ENCODE measurements at regions not wholly inside any gene's neighbourhood (a gene's known extent, or its start where the extent isn't known, plus 50 kb on each side); places are given as distances from the start of the nearest gene placed in this dataset.

DNA sequence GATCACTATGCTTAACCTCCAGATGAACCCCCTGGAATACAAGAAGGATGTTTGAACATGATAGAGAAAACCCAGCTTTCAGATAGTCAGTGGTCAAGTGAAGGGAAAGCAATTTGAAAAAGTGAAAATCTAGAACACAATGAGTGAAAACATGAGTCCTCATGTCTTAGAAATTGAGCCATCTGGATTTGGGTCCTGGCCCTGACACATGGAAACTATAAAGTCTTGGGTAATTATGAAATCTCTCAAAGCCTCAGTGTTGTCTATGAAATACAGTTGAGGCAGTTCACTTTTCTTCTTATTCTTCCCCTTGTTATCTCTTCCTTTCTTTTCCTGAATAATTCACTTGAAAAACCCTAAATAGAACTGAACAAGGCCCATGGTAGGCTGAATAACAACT, 120.6 kb downstream of the EN1 start:
- Mint-ChIP-seq H3K36me3 (ENCODE audit: unreplicated experiment) (peaks cover 4% of the 10 kb centered on the region), H3K9me3 (ENCODE audit: unreplicated experiment) (no peaks in the 10 kb centered on the region), H3K4me1 (ENCODE audit: low read depth, unreplicated experiment) (no peaks in the 10 kb centered on the region), H3K27me3 (ENCODE audit: unreplicated experiment) (peaks cover 3% of the 10 kb centered on the region), H3K4me3 (ENCODE audit: unreplicated experiment) (no peak overlapping the region), H3K27ac (ENCODE audit: unreplicated experiment) (no peak overlapping the region)
- TF ChIP-seq, protein P1, sequence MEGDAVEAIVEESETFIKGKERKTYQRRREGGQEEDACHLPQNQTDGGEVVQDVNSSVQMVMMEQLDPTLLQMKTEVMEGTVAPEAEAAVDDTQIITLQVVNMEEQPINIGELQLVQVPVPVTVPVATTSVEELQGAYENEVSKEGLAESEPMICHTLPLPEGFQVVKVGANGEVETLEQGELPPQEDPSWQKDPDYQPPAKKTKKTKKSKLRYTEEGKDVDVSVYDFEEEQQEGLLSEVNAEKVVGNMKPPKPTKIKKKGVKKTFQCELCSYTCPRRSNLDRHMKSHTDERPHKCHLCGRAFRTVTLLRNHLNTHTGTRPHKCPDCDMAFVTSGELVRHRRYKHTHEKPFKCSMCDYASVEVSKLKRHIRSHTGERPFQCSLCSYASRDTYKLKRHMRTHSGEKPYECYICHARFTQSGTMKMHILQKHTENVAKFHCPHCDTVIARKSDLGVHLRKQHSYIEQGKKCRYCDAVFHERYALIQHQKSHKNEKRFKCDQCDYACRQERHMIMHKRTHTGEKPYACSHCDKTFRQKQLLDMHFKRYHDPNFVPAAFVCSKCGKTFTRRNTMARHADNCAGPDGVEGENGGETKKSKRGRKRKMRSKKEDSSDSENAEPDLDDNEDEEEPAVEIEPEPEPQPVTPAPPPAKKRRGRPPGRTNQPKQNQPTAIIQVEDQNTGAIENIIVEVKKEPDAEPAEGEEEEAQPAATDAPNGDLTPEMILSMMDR (IDR thresholded peaks at IDR 0.05; ENCODE audit: partially characterized antibody, unreplicated experiment): no peak
- DNase-seq: no peak

DNA sequence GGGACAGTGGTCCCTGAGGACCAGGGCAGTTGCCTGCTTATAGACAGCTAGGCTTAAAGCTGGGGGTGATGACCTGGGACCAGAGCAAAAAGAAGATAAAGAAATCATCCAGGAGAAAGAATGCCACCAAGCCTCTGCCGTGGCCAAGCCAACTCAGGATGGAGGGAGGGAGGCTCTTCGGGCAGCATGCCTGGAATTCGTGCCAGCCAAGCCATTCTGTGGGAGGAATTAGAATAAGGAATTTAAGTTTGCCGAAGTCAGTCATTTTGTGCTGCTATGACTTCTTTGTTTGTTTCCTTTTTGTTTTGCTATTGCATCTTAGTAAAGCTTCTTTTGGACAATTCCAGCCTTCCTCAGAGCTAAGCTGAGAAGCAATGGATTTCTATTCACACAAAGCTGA, 124.1 kb downstream of the EN1 start:
- Mint-ChIP-seq H3K4me3 (ENCODE audit: unreplicated experiment) (no peak overlapping the region), H3K36me3 (ENCODE audit: unreplicated experiment) (peaks cover 4% of the 10 kb centered on the region), H3K4me1 (ENCODE audit: low read depth, unreplicated experiment) (no peaks in the 10 kb centered on the region), H3K27me3 (ENCODE audit: unreplicated experiment) (peaks cover 3% of the 10 kb centered on the region), H3K9me3 (ENCODE audit: unreplicated experiment) (no peaks in the 10 kb centered on the region), H3K27ac (ENCODE audit: unreplicated experiment) (no peak overlapping the region)
- TF ChIP-seq, protein P1 (IDR thresholded peaks at IDR 0.05; ENCODE audit: partially characterized antibody, unreplicated experiment): no peak
- DNase-seq: no peak

DNA sequence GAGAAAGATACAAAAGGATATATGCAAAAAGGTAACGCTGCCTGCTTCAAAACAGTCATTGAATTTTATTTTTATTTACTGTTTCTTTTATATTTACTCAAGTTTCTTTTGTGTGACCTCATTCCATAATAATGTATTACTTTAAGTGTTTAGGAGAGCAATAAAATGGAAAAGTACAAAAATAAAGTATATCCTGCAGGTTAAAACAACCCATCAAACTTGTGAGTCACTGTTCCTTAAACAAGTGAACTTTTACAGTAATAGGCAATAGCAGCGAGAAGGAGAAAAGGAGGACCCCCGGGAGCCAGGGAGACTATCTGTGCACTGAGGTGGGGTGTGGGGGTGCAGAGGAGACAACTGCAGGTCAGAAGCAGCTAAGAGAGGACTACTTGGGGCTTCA, 124.5 kb downstream of the EN1 start:
- Mint-ChIP-seq H3K27ac (ENCODE audit: unreplicated experiment) (no peak overlapping the region), H3K4me3 (ENCODE audit: unreplicated experiment) (no peak overlapping the region)

DNA sequence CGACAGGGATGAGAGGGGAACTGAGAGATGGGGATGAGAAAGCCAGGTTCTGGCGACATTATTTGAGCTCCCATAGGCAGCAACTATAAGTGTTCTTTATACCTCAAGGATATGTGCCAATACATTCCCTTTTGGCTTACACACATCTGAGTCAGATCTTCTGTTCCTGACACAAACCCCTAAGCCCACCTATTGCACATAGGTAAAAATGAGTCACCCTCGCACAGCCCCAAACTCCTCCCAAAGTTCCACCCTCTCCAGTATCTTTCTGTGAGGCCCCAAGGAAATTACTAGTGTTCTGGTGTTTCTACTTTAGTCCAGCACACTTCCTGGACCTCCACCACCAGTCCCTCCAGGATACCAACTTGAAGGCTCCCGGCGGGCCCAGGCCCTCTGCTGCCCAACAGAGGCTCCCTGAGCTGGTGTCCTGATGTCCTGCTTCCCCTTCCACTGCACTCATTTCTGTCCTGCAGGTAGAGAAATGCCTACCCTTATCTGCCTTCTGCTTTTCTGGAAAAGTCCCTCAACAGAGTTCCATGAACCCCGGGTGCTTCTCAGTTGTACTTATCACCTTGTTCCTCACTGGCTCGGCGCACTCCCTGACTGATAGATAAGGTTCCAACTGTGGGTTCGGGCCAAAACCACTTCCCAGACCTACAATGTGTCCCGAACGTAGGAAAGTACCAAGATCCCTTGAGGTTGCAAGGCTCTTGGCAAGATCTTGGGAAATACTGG, 125.5 kb downstream of the EN1 start:
- Mint-ChIP-seq H3K4me3 (ENCODE audit: unreplicated experiment) (no peak overlapping the region), H3K4me1 (ENCODE audit: low read depth, unreplicated experiment) (no peaks in the 10 kb centered on the region), H3K27me3 (ENCODE audit: unreplicated experiment) (peaks cover 3% of the 10 kb centered on the region), H3K9me3 (ENCODE audit: unreplicated experiment) (no peaks in the 10 kb centered on the region), H3K27ac (ENCODE audit: unreplicated experiment) (no peak overlapping the region), H3K36me3 (ENCODE audit: unreplicated experiment) (peaks cover under 1% of the 10 kb centered on the region)
- no peak for DNase-seq
- TF ChIP-seq, protein P1 (IDR thresholded peaks at IDR 0.05; ENCODE audit: partially characterized antibody, unreplicated experiment): no peak

More for the DNA sequence above, 124.5 kb downstream of the EN1 start:
- no peak for DNase-seq
- peaks cover 4% of the 10 kb centered on the region for H3K36me3 Mint-ChIP-seq (ENCODE audit: unreplicated experiment)
- H3K27me3 Mint-ChIP-seq (ENCODE audit: unreplicated experiment): peaks cover 3% of the 10 kb centered on the region
- no peaks in the 10 kb centered on the region for H3K9me3 Mint-ChIP-seq (ENCODE audit: unreplicated experiment)
- TF ChIP-seq, protein P1 (IDR thresholded peaks at IDR 0.05; ENCODE audit: partially characterized antibody, unreplicated experiment): no peak
- no peaks in the 10 kb centered on the region for H3K4me1 Mint-ChIP-seq (ENCODE audit: low read depth, unreplicated experiment)

DNA sequence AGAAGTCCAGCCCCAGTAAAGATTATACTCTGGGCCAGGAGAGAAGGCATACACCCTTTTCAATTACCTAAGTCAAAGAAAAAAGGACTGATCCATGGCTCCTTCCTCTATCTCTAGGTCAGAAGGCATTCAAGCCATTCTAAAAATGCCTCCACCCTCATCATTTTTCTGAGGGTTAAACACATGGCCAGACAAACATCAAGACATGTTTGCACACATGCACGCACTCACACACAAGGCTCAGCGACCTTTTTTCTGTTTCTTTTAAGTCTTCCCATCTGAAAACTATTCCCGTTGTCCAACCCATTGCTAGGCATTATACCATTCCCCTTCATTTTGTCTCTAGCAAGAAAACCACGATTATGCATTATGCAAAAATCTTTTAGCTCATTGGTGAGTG, 126.6 kb downstream of the EN1 start:
- TF ChIP-seq, protein P1 (IDR thresholded peaks at IDR 0.05; ENCODE audit: partially characterized antibody, unreplicated experiment): no peak
- Mint-ChIP-seq H3K4me3 (ENCODE audit: unreplicated experiment) (no peak overlapping the region), H3K27me3 (ENCODE audit: unreplicated experiment) (peaks cover 3% of the 10 kb centered on the region), H3K36me3 (ENCODE audit: unreplicated experiment) (no peaks in the 10 kb centered on the region), H3K27ac (ENCODE audit: unreplicated experiment) (no peak overlapping the region), H3K4me1 (ENCODE audit: low read depth, unreplicated experiment) (no peaks in the 10 kb centered on the region), H3K9me3 (ENCODE audit: unreplicated experiment) (no peaks in the 10 kb centered on the region)
- no peak for DNase-seq
